MM.1S (cell line): ENCODE measurements at regions not wholly inside any gene's neighbourhood (a gene's known extent, or its start where the extent isn't known, plus 50 kb on each side); places are given as distances from the start of the nearest gene placed in this dataset.

Source experiments
- DNase-seq: peaks from one replicate; pipeline ENCODE4 v3.0.0-alpha.2; 2015
- H2AFZ ChIP-seq: fragments of 300-600 bp; sonication (generic); 2 replicates; pipeline ENCODE4 v1.6.0; 2016; ENCODE audit warnings: antibody characterized with exemption, low read length
- H3F3A ChIP-seq: fragments of 300-600 bp; sonication (generic); 2 replicates; pipeline ENCODE4 v1.6.1; 2016; ENCODE audit warnings: mild to moderate bottlenecking, antibody characterized with exemption, low read length, moderate library complexity, mixed read lengths; ENCODE audit not compliant: insufficient read depth
- H3K27ac ChIP-seq: fragments of 300-600 bp; sonication (generic); 2 replicates; pipeline ENCODE4 v1.5.1; 2016; ENCODE audit warnings: mild to moderate bottlenecking, low read length
- H3K27me3 ChIP-seq: fragments of 300-600 bp; sonication (generic); replicated peaks from 2 replicates; pipeline ENCODE4 v1.6.0; 2016; ENCODE audit warnings: low read length; ENCODE audit not compliant: insufficient read depth
- H3K36me3 ChIP-seq: fragments of 300-600 bp; sonication (generic); replicated peaks from 2 replicates; pipeline ENCODE4 v1.6.1; 2016; ENCODE audit warnings: mild to moderate bottlenecking, low read length, mixed read lengths; ENCODE audit not compliant: insufficient read depth
- H3K4me1 ChIP-seq: fragments of 300-600 bp; sonication (generic); 2 replicates; pipeline ENCODE4 v1.6.1; 2016; ENCODE audit warnings: low read length, mixed read lengths
- H3K4me2 ChIP-seq: fragments of 300-600 bp; sonication (generic); 2 replicates; pipeline ENCODE4 v1.6.0; 2016; ENCODE audit warnings: low read depth, low read length
- H3K4me3 ChIP-seq: fragments of 300-600 bp; sonication (generic); 2 replicates; pipeline ENCODE4 v1.5.1; 2016; ENCODE audit warnings: low read length, mixed read lengths
- H3K79me2 ChIP-seq: fragments of 300-600 bp; sonication (generic); 2 replicates; pipeline ENCODE4 v1.6.1; 2016; ENCODE audit warnings: mixed run types, low read length, mixed read lengths
- H3K9ac ChIP-seq: fragments of 300-600 bp; sonication (generic); 2 replicates; pipeline ENCODE4 v1.6.1; 2016; ENCODE audit warnings: low read length, mixed read lengths
- H3K9me2 ChIP-seq: fragments of 300-600 bp; sonication (generic); replicated peaks from 2 replicates; pipeline ENCODE4 v1.6.1; 2016; ENCODE audit warnings: mild to moderate bottlenecking, low read length, mixed read lengths; ENCODE audit not compliant: insufficient read depth
- H3K9me3 ChIP-seq: fragments of 300-600 bp; sonication (generic); replicated peaks from 2 replicates; pipeline ENCODE4 v1.6.1; 2016; ENCODE audit warnings: mild to moderate bottlenecking, low read length, mixed read lengths; ENCODE audit not compliant: insufficient read depth
- H4K20me1 ChIP-seq: fragments of 300-600 bp; sonication (generic); 2 replicates; pipeline ENCODE4 v1.6.1; 2016; ENCODE audit warnings: mild to moderate bottlenecking, low read length, moderate library complexity, mixed read lengths; ENCODE audit not compliant: insufficient read depth
- CTCF ChIP-seq: fragments of 300-600 bp; sonication (generic); IDR thresholded peaks from 2 replicates; pipeline ENCODE4 v1.5.1; 2016; ENCODE audit warnings: antibody characterized with exemption, low read length, mixed read lengths
- EZH2 ChIP-seq: fragments of 300-600 bp; sonication (generic); optimal IDR thresholded peaks from 2 replicates; pipeline ENCODE3; 2017; ENCODE audit warnings: low read depth, mild to moderate bottlenecking, antibody characterized with exemption, low read length, mixed read lengths
- EZH2phosphoT487 ChIP-seq: fragments of 300-600 bp; sonication (generic); IDR thresholded peaks from 2 replicates; pipeline ENCODE4 v1.6.1; 2018; ENCODE audit warnings: antibody characterized with exemption, low read length

DNA sequence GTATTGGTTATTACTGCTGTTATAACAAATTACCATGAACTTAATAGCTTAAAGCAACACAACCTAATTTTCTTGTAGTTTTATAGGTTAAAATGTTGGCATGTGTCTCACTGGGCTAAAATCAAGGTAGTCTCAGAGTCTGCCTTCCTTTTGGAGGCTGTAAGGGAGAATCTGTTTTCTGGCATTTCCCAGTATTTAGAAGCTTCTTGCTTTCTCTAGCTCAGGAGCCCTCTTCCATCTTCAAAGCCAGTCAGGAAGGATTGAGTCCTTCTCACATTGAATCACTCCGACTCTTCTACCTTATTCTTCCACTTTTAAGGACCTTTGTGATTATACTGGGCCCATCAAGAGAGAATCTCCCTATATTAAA is 156.2 kb downstream of the MBL2 start:
- Histone ChIP-seq H3K4me2 (no peak overlapping the region), H3K4me1 (no peaks in the 10 kb centered on the region), H3K79me2 (no peaks in the 10 kb centered on the region), H3K9ac (no peak overlapping the region), H3K27me3 (no peaks in the 10 kb centered on the region), H3K9me2 (no peaks in the 10 kb centered on the region), H3K4me3 (no peak overlapping the region), H3K9me3 (no peaks in the 10 kb centered on the region), H3F3A (no peaks in the 10 kb centered on the region), H4K20me1 (no peaks in the 10 kb centered on the region), H3K27ac (no peak overlapping the region), H2AFZ (no peak overlapping the region), H3K36me3 (no peaks in the 10 kb centered on the region; the same call in 1 of the 2 replicates)
- DNase-seq: no peak
- TF ChIP-seq EZH2phosphoT487 (no peak), CTCF (no peak), EZH2 (no peak)

GRCh38 chr10:52617346-52617745 is 155.2 kb downstream of the MBL2 start:
- Histone ChIP-seq H3F3A (no peaks in the 10 kb centered on the region), H3K27me3 (no peaks in the 10 kb centered on the region), H4K20me1 (no peaks in the 10 kb centered on the region), H3K27ac (no peak overlapping the region), H3K9me3 (no peaks in the 10 kb centered on the region), H3K9ac (no peak overlapping the region), H3K79me2 (no peaks in the 10 kb centered on the region), H3K36me3 (no peaks in the 10 kb centered on the region; the same call in 1 of the 2 replicates), H3K4me2 (no peak overlapping the region), H2AFZ (no peak overlapping the region), H3K4me3 (no peak overlapping the region), H3K4me1 (no peaks in the 10 kb centered on the region), H3K9me2 (no peaks in the 10 kb centered on the region)
- no peak for TF ChIP-seq EZH2
- no peak for TF ChIP-seq CTCF
- no peak for TF ChIP-seq EZH2phosphoT487
- no peak for DNase-seq

DNA sequence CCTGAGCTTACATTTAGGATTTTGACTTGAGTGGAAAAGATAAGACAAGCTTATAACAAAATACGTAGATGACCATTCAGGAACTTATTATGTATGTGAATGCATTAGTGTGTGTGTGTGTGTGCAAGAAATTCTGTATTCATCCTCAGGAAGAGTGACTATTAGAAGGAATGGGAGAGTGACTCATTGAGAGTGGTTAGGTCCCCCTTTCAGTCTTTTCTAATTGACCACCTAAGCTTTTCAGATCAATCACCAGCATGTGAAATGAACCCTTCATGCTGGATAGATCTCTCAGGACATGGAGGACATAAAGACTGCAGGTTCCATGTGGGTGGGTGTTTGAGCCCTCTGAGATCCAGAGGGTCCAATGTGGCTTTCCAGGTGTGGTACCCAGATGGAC is 153.5 kb downstream of the MBL2 start:
- no peaks in the 10 kb centered on the region for H3K9me2 ChIP-seq
- no peaks in the 10 kb centered on the region for H3K79me2 ChIP-seq
- H3K36me3 ChIP-seq: no peaks in the 10 kb centered on the region; the same call in 1 of the 2 replicates
- no peak overlapping the region for H3K4me2 ChIP-seq
- no peak overlapping the region for H3K9ac ChIP-seq
- H3K27ac ChIP-seq: no peak overlapping the region
- H3K4me1 ChIP-seq: no peaks in the 10 kb centered on the region
- no peaks in the 10 kb centered on the region for H3K27me3 ChIP-seq
- H3K9me3 ChIP-seq: no peaks in the 10 kb centered on the region
- no peak overlapping the region for H2AFZ ChIP-seq
- H3F3A ChIP-seq: no peaks in the 10 kb centered on the region
- TF ChIP-seq EZH2phosphoT487 (no peak), EZH2 (no peak), CTCF (no peak)
- H4K20me1 ChIP-seq: no peaks in the 10 kb centered on the region
- DNase-seq: no peak
- H3K4me3 ChIP-seq: no peak overlapping the region
